WTC11 (cell line): ENCODE measurements at regions not wholly inside any gene's neighbourhood (a gene's known extent, or its start where the extent isn't known, plus 50 kb on each side); places are given as distances from the start of the nearest gene placed in this dataset.

Experiments
- CREB1 ChIP-seq: sonication (generic); formaldehyde crosslinking; IDR thresholded peaks from 2 replicates; pipeline ENCODE4 v1.8.0; 2023; ENCODE audit warnings: mild to moderate bottlenecking, missing genetic modification reagents
- NFYB ChIP-seq: sonication (generic); formaldehyde crosslinking; conservative IDR thresholded peaks from 2 replicates; pipeline ENCODE4 v1.8.0; 2022; ENCODE audit warnings: low read depth, missing genetic modification reagents
- ZNF138 ChIP-seq: sonication (generic); formaldehyde crosslinking; conservative IDR thresholded peaks from 2 replicates; pipeline ENCODE4 v1.8.1; 2022; ENCODE audit warnings: mild to moderate bottlenecking, moderate library complexity, missing genetic modification reagents
- ZNF263 ChIP-seq: sonication (generic); formaldehyde crosslinking; IDR thresholded peaks from 2 replicates; pipeline ENCODE4 v1.8.1; 2022; ENCODE audit warnings: low read depth, mild to moderate bottlenecking, moderate library complexity, missing genetic modification reagents
- TF ChIP-seq, protein P1 (sequence below): fragments of 200-600 bp; IDR thresholded peaks from 2 replicates; pipeline ENCODE4 v1.8.0; 2022; ENCODE audit warnings: antibody characterized with exemption
- TF ChIP-seq, protein P2 (sequence below): sonication (generic); formaldehyde crosslinking; IDR thresholded peaks from 2 replicates; pipeline ENCODE4 v1.8.1; 2023; ENCODE audit warnings: mild to moderate bottlenecking, moderate library complexity, missing genetic modification reagents

DNA sequence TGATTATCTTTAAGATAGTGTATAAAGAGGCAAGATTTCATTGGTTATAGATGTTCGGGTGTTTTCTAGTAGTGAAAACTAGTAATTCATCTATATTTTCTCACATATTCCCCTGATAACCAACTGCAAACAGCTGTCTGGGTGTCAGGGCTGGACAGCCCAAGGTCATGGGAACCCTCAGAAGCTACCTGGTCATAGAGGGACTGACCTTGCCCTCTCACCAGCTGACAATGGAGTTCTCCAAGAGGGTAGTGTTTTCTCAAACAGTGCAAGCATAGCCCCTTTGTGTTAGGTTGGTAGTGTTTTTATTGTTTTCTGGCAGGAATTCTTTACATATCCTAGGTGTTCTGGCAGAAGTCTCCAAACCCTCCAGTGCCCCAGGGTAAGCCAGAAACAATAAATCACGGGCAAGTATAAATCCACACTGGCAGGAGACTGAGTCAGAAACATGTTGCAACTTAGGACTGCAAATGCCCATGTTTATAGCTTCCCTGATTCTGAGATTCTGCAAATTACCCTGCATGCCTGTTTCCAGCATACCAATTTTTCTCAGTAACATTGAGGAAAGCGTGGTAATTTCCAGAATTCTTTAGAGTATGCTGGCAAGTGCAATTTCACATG is 82.8 kb upstream of the ATP1A1 start:
- TF ChIP-seq, protein P1, sequence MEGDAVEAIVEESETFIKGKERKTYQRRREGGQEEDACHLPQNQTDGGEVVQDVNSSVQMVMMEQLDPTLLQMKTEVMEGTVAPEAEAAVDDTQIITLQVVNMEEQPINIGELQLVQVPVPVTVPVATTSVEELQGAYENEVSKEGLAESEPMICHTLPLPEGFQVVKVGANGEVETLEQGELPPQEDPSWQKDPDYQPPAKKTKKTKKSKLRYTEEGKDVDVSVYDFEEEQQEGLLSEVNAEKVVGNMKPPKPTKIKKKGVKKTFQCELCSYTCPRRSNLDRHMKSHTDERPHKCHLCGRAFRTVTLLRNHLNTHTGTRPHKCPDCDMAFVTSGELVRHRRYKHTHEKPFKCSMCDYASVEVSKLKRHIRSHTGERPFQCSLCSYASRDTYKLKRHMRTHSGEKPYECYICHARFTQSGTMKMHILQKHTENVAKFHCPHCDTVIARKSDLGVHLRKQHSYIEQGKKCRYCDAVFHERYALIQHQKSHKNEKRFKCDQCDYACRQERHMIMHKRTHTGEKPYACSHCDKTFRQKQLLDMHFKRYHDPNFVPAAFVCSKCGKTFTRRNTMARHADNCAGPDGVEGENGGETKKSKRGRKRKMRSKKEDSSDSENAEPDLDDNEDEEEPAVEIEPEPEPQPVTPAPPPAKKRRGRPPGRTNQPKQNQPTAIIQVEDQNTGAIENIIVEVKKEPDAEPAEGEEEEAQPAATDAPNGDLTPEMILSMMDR = no peak
- TF ChIP-seq NFYB (CRISPR knock-in tag) (no peak), CREB1 (CRISPR knock-in tag) (no peak), ZNF138 (no peak), ZNF263 (CRISPR knock-in tag) (no peak)
- TF ChIP-seq, protein P2, sequence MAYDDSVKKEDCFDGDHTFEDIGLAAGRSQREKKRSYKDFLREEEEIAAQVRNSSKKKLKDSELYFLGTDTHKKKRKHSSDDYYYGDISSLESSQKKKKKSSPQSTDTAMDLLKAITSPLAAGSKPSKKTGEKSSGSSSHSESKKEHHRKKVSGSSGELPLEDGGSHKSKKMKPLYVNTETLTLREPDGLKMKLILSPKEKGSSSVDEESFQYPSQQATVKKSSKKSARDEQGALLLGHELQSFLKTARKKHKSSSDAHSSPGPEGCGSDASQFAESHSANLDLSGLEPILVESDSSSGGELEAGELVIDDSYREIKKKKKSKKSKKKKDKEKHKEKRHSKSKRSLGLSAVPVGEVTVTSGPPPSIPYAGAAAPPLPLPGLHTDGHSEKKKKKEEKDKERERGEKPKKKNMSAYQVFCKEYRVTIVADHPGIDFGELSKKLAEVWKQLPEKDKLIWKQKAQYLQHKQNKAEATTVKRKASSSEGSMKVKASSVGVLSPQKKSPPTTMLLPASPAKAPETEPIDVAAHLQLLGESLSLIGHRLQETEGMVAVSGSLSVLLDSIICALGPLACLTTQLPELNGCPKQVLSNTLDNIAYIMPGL (CRISPR knock-in tag) = no peak
